GM18858 (cell line): ENCODE measurements at regions not wholly inside any gene's neighbourhood (a gene's known extent, or its start where the extent isn't known, plus 50 kb on each side); places are given as distances from the start of the nearest gene placed in this dataset.
A peak's percentile ranks its signal among the peaks of the same experiment; 100 is the strongest.
"Not testable (repeated sequence)": the region's sequence is repeated elsewhere in the genome, so short reads cannot be mapped to it uniquely, and the experiment has no call there.

Experiments
- ATAC-seq: cut with Tn5 transposase; IDR thresholded peaks from one replicate; pipeline ENCODE4 v1.9.1; 2021; ENCODE audit not compliant: unreplicated experiment

- ATAC-seq: not testable (repeated sequence)
Observed at GRCh38 chr4:13761581-13761980, 134.1 kb upstream of the BOD1L1 start.

- ATAC-seq: no peak
Observed at GRCh38 chr4:13762130-13762529, 134.6 kb upstream of the BOD1L1 start.

- ATAC-seq: no peak
Observed at GRCh38 chr4:13763707-13764106, 136.2 kb upstream of the BOD1L1 start.

GRCh38 chr4:13765539-13765938, 138.0 kb upstream of the BOD1L1 start:
- no peak for ATAC-seq

- no peak for ATAC-seq
Observed at GRCh38 chr4:13766761-13767540, 139.4 kb upstream of the BOD1L1 start.

GRCh38 chr4:13777341-13777740, 149.8 kb upstream of the BOD1L1 start:
- ATAC-seq: no peak

GRCh38 chr4:13778367-13778766, 150.8 kb upstream of the BOD1L1 start:
- no peak for ATAC-seq

GRCh38 chr4:13782231-13782630, 154.7 kb upstream of the BOD1L1 start:
- no peak for ATAC-seq

- ATAC-seq: peak; percentile 75
Observed at GRCh38 chr4:13783800-13784411, 156.4 kb upstream of the BOD1L1 start.

GRCh38 chr4:13793020-13793710, 165.6 kb upstream of the BOD1L1 start:
- ATAC-seq: no peak

GRCh38 chr4:13794819-13795565, 167.5 kb upstream of the BOD1L1 start:
- ATAC-seq: no peak

- no peak for ATAC-seq
Observed at GRCh38 chr4:13797061-13797460, 169.5 kb upstream of the BOD1L1 start.

- ATAC-seq: no peak
Observed at GRCh38 chr4:13815231-13815630, 187.7 kb upstream of the BOD1L1 start.

- ATAC-seq: no peak
Observed at GRCh38 chr4:13816472-13816871, 188.9 kb upstream of the BOD1L1 start.

- ATAC-seq: no peak
Observed at GRCh38 chr4:13821522-13821921, 194.0 kb upstream of the BOD1L1 start.

- not testable (repeated sequence) for ATAC-seq
Observed at GRCh38 chr4:13825822-13826221, 198.3 kb upstream of the BOD1L1 start.

GRCh38 chr4:13829457-13829856, 201.9 kb upstream of the BOD1L1 start:
- ATAC-seq: no peak

- ATAC-seq: no peak
Observed at GRCh38 chr4:13830449-13830848, 202.9 kb upstream of the BOD1L1 start.

GRCh38 chr4:13833171-13833804, 205.8 kb upstream of the BOD1L1 start:
- no peak for ATAC-seq

GRCh38 chr4:13836946-13837912, 209.7 kb upstream of the BOD1L1 start:
- ATAC-seq: no peak
